ENCODE measurements at regions not wholly inside any gene's neighbourhood (a gene's known extent, or its start where the extent isn't known, plus 50 kb on each side); places are given as distances from the start of the nearest gene placed in this dataset.

GRCh38 chr5:5658226-5658625 lies 235.7 kb downstream of the ICE1 start:
- H3K4me1 ChIP-seq (ENCODE audit: insufficient read depth, low read length, poor library complexity, severe bottlenecking) = no peaks in the 10 kb centered on the region
- no peak for DNase-seq (ENCODE audit: low spot score)
- CTCF ChIA-PET = no interaction called here
- POLR2A ChIA-PET (ENCODE audit: low non-redundant PET) = no interaction called here
- H3K27me3 ChIP-seq (replicated peaks; ENCODE audit: insufficient read depth, low read depth, low read length, poor library complexity) = peaks cover 75% of the 10 kb centered on the region
- no TSS peak for BruUV-seq (replicated peaks)
- H3K4me3 ChIP-seq (ENCODE audit: low read depth, low read length, poor library complexity, severe bottlenecking) = no peak overlapping the region
- H3K27ac ChIP-seq (ENCODE audit: low read depth, low read length, poor library complexity, severe bottlenecking) = no peak overlapping the region
- no peaks in the 10 kb centered on the region for H3K9me3 ChIP-seq (ENCODE audit: low read depth, low read length, poor library complexity, severe bottlenecking)
- no peak for TF ChIP-seq EZH2 (IDR thresholded peaks at IDR 0.05; ENCODE audit: borderline replicate concordance, low read depth, low read length, poor library complexity, severe bottlenecking)
- intact Hi-C loops (cut with micrococcal nuclease; ENCODE audit: unreplicated experiment) = no loop called here
- no peaks in the 10 kb centered on the region for H3K36me3 ChIP-seq (ENCODE audit: insufficient read depth, low read length, poor library complexity, severe bottlenecking)

DNA sequence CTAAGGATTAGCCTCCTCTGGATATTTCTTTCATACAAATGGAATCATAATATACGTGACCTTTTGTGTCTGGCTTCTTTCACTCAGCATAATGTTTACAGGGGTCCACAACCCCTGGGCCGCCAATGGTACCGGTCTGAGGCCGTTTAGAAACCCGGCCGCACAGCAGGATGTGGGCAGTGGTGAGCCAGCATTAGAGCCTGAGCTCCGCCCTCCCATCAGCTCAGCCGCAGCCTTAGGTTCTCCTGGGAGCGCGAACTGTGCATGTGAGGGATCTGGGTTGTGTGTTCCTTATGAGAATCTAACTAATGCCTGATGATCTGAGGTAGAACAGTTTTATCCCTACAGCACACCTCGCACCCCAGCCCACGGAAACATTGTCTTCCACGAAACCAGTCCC lies 229.7 kb downstream of the ICE1 start:
- POLR2A ChIA-PET (ENCODE audit: low non-redundant PET) = no interaction called here
- Histone ChIP-seq H3K4me3 (ENCODE audit: low read depth, low read length, poor library complexity, severe bottlenecking) (no peak overlapping the region), H3K27ac (ENCODE audit: low read depth, low read length, poor library complexity, severe bottlenecking) (no peak overlapping the region), H3K36me3 (ENCODE audit: insufficient read depth, low read length, poor library complexity, severe bottlenecking) (no peaks in the 10 kb centered on the region), H3K9me3 (ENCODE audit: low read depth, low read length, poor library complexity, severe bottlenecking) (no peaks in the 10 kb centered on the region), H3K4me1 (ENCODE audit: insufficient read depth, low read length, poor library complexity, severe bottlenecking) (no peaks in the 10 kb centered on the region), H3K27me3 (replicated peaks; ENCODE audit: insufficient read depth, low read depth, low read length, poor library complexity) (peaks cover 58% of the 10 kb centered on the region)
- DNase-seq (ENCODE audit: low spot score) = no peak
- CTCF ChIA-PET = no interaction called here
- BruUV-seq (replicated peaks) = no TSS peak
- intact Hi-C loops (cut with micrococcal nuclease; ENCODE audit: unreplicated experiment) = no loop called here
- TF ChIP-seq, protein P1, sequence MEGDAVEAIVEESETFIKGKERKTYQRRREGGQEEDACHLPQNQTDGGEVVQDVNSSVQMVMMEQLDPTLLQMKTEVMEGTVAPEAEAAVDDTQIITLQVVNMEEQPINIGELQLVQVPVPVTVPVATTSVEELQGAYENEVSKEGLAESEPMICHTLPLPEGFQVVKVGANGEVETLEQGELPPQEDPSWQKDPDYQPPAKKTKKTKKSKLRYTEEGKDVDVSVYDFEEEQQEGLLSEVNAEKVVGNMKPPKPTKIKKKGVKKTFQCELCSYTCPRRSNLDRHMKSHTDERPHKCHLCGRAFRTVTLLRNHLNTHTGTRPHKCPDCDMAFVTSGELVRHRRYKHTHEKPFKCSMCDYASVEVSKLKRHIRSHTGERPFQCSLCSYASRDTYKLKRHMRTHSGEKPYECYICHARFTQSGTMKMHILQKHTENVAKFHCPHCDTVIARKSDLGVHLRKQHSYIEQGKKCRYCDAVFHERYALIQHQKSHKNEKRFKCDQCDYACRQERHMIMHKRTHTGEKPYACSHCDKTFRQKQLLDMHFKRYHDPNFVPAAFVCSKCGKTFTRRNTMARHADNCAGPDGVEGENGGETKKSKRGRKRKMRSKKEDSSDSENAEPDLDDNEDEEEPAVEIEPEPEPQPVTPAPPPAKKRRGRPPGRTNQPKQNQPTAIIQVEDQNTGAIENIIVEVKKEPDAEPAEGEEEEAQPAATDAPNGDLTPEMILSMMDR (conservative IDR thresholded peaks at IDR 0.05; ENCODE audit: low read depth, low read length) = no peak
- TF ChIP-seq EZH2 (IDR thresholded peaks at IDR 0.05; ENCODE audit: borderline replicate concordance, low read depth, low read length, poor library complexity, severe bottlenecking) = no peak

DNA sequence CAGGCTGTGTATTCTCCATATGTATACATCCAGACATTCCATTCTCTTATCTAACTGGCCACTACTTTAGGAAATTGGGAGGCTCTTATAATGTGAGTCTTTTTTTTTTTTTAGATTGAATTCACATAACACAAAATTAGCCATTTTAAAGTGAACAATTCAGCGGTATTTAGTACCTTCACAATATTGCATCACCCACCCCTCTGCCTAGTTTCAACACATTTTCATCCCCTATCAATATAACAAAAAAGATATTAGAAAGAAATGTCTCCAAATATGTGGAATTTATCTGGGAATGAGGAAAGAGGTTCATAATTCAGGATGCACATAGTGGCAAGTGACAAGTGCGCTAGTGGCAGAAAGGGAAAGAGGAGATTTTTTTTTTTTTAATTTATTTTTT lies 228.5 kb downstream of the ICE1 start:
- Histone ChIP-seq H3K36me3 (ENCODE audit: insufficient read depth, low read length, poor library complexity, severe bottlenecking) (no peaks in the 10 kb centered on the region), H3K27ac (ENCODE audit: low read depth, low read length, poor library complexity, severe bottlenecking) (no peak overlapping the region), H3K9me3 (ENCODE audit: low read depth, low read length, poor library complexity, severe bottlenecking) (no peaks in the 10 kb centered on the region), H3K4me3 (ENCODE audit: low read depth, low read length, poor library complexity, severe bottlenecking) (no peak overlapping the region), H3K27me3 (replicated peaks; ENCODE audit: insufficient read depth, low read depth, low read length, poor library complexity) (peaks cover 58% of the 10 kb centered on the region), H3K4me1 (ENCODE audit: insufficient read depth, low read length, poor library complexity, severe bottlenecking) (no peaks in the 10 kb centered on the region)
- no TSS peak for BruUV-seq (replicated peaks)
- CTCF ChIA-PET = no interaction called here
- TF ChIP-seq, protein P1 (conservative IDR thresholded peaks at IDR 0.05; ENCODE audit: low read depth, low read length) = no peak
- no peak for TF ChIP-seq EZH2 (IDR thresholded peaks at IDR 0.05; ENCODE audit: borderline replicate concordance, low read depth, low read length, poor library complexity, severe bottlenecking)
- POLR2A ChIA-PET (ENCODE audit: low non-redundant PET) = no interaction called here
- DNase-seq (ENCODE audit: low spot score) = no peak
- intact Hi-C loops (cut with micrococcal nuclease; ENCODE audit: unreplicated experiment) = no loop called here

GRCh38 chr5:5650242-5650641 lies 227.8 kb downstream of the ICE1 start:
- H3K4me3 ChIP-seq (ENCODE audit: low read depth, low read length, poor library complexity, severe bottlenecking) = no peak overlapping the region
- TF ChIP-seq, protein P1 (conservative IDR thresholded peaks at IDR 0.05; ENCODE audit: low read depth, low read length) = no peak
- intact Hi-C loops (cut with micrococcal nuclease; ENCODE audit: unreplicated experiment) = no loop called here
- POLR2A ChIA-PET (ENCODE audit: low non-redundant PET) = no interaction called here
- no peaks in the 10 kb centered on the region for H3K36me3 ChIP-seq (ENCODE audit: insufficient read depth, low read length, poor library complexity, severe bottlenecking)
- BruUV-seq (replicated peaks) = no TSS peak
- no peak for DNase-seq (ENCODE audit: low spot score)
- no peaks in the 10 kb centered on the region for H3K4me1 ChIP-seq (ENCODE audit: insufficient read depth, low read length, poor library complexity, severe bottlenecking)
- no peaks in the 10 kb centered on the region for H3K9me3 ChIP-seq (ENCODE audit: low read depth, low read length, poor library complexity, severe bottlenecking)
- H3K27me3 ChIP-seq (replicated peaks; ENCODE audit: insufficient read depth, low read depth, low read length, poor library complexity) = peaks cover 56% of the 10 kb centered on the region
- no peak overlapping the region for H3K27ac ChIP-seq (ENCODE audit: low read depth, low read length, poor library complexity, severe bottlenecking)
- CTCF ChIA-PET = no interaction called here
